PFSK-1 (cell line): ENCODE measurements at regions not wholly inside any gene's neighbourhood (a gene's known extent, or its start where the extent isn't known, plus 50 kb on each side); places are given as distances from the start of the nearest gene placed in this dataset.

Experiments used
- FOXP2 ChIP-seq: optimal IDR thresholded peaks from 2 replicates; pipeline ENCODE3; 2011; ENCODE audit warnings: borderline replicate concordance, control low read depth, inconsistent platforms; ENCODE audit not compliant: insufficient read depth; ENCODE audit errors: extremely low read length, extremely low read depth
- POLR2AphosphoS5 ChIP-seq: IDR thresholded peaks from 2 replicates; pipeline ENCODE4 v1.6.1; 2012; ENCODE audit warnings: low read depth, mild to moderate bottlenecking, control low read depth, low read length, moderate library complexity
- SIN3A ChIP-seq: IDR thresholded peaks from 2 replicates; pipeline ENCODE4 v1.6.1; 2012; ENCODE audit warnings: mild to moderate bottlenecking, low read length, moderate library complexity, borderline replicate concordance; ENCODE audit not compliant: insufficient read depth
- TAF1 ChIP-seq: IDR thresholded peaks from 2 replicates; pipeline ENCODE4 v1.6.1; 2012; ENCODE audit warnings: low read length, control low read depth, borderline replicate concordance; ENCODE audit not compliant: insufficient read depth
- TF ChIP-seq, protein P1 (sequence below), 2 experiments: IDR thresholded peaks; 2 replicates each; pipeline versions ENCODE4 v1.6.1 to v1.8.0; 2011 to 2012; ENCODE audit warnings: low read depth in 2 of 2, low read length in 2 of 2, control low read depth in 1 of 2, inconsistent platforms in 1 of 2, mild to moderate bottlenecking in 1 of 2, moderate library complexity in 1 of 2; ENCODE audit not compliant: insufficient read depth in 1 of 2

DNA sequence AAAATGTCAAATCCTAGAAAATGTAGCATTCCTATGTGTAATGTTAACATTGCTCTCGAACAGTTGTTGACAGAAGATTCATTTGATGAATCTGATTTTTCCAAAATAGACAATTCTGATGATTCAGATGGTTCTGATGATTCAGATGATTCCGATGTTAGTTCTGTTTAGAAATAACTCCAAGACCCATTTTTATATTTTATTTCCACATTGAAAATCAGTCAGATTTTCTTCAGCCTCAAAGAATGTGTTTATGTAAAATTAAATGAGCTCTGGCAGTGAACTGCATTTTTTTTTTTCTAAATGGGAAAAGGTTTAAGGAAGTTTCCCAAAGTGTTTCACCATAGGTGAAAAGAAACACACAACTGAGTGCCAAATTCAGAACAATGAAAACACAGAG lies 136.5 kb downstream of the TSEN15 start:
- no peak for TF ChIP-seq FOXP2
- TF ChIP-seq TAF1, result no peak
- TF ChIP-seq, protein P1, sequence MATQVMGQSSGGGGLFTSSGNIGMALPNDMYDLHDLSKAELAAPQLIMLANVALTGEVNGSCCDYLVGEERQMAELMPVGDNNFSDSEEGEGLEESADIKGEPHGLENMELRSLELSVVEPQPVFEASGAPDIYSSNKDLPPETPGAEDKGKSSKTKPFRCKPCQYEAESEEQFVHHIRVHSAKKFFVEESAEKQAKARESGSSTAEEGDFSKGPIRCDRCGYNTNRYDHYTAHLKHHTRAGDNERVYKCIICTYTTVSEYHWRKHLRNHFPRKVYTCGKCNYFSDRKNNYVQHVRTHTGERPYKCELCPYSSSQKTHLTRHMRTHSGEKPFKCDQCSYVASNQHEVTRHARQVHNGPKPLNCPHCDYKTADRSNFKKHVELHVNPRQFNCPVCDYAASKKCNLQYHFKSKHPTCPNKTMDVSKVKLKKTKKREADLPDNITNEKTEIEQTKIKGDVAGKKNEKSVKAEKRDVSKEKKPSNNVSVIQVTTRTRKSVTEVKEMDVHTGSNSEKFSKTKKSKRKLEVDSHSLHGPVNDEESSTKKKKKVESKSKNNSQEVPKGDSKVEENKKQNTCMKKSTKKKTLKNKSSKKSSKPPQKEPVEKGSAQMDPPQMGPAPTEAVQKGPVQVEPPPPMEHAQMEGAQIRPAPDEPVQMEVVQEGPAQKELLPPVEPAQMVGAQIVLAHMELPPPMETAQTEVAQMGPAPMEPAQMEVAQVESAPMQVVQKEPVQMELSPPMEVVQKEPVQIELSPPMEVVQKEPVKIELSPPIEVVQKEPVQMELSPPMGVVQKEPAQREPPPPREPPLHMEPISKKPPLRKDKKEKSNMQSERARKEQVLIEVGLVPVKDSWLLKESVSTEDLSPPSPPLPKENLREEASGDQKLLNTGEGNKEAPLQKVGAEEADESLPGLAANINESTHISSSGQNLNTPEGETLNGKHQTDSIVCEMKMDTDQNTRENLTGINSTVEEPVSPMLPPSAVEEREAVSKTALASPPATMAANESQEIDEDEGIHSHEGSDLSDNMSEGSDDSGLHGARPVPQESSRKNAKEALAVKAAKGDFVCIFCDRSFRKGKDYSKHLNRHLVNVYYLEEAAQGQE (IDR thresholded peaks at IDR 0.05; ENCODE audit: insufficient read depth in 1 of 2, low read depth in 2 of 2, low read length in 2 of 2), result no peak
- no peak for TF ChIP-seq SIN3A
- TF ChIP-seq POLR2AphosphoS5, result no peak

DNA sequence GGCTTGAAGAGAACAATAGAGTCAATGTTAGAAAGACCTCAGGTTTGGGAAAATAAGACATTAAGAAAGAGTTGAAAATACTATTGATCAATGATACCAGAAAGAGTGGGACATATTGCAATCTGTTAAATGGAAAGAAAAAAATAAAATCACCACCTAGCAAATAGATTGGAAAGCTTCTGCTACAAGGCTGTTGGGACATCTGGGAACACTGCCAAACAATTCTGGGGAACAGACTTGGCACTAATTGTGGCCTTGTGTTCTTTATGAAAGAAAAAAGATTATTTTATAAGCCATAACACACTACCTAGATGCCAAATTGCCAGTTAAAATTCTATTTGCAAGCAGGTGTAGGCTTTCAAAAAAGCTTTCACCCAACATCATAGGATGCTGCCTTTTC lies 137.8 kb downstream of the TSEN15 start:
- TF ChIP-seq FOXP2 (no peak), POLR2AphosphoS5 (no peak), TAF1 (no peak)

DNA sequence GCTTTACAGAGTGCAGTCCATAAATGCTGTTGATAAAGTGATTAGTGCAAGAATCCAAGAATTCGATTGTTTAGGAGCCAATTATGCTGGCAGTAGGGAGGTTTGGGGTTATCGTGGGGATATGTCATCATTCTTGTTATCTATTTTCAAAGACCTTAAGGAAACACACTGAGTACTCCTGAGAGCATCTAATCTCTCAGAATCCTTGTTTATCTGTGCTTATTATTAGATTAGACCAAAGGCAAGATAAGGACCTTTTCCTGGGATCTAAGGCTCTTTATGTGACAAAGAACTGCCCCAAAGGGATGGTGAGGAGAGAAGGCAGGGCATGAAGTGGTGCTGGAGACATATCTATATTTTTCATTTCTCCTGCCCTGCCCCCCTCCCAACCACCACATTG lies 139.1 kb downstream of the TSEN15 start:
- TF ChIP-seq SIN3A (no peak), TAF1 (no peak), POLR2AphosphoS5 (no peak), FOXP2 (no peak)
- TF ChIP-seq, protein P1 (IDR thresholded peaks at IDR 0.05; ENCODE audit: insufficient read depth in 1 of 2, low read depth in 2 of 2, low read length in 2 of 2), result no peak

DNA sequence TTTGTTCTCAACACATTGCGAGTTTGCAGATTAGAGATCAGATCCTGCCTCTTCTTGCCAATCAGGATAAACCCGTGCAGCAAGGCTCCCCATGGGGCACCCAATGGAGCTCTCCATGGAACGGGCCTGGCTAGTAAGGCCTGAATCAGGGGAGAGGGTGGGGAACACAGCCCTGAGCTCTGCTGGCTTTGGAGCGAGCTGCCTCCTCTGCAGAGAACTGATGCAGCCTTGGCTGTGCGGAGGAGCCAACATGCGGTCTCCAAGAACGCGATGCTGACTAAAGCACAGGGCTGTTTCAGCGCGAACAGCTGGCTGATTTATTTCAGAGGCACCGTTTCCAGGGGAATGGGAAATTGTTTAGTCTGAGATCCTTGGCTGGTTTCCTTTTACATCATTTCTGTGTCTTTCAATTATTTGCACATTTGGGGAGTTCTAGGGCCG lies 139.7 kb downstream of the TSEN15 start:
- TF ChIP-seq SIN3A (no peak), FOXP2 (peak; percentile 17)

DNA sequence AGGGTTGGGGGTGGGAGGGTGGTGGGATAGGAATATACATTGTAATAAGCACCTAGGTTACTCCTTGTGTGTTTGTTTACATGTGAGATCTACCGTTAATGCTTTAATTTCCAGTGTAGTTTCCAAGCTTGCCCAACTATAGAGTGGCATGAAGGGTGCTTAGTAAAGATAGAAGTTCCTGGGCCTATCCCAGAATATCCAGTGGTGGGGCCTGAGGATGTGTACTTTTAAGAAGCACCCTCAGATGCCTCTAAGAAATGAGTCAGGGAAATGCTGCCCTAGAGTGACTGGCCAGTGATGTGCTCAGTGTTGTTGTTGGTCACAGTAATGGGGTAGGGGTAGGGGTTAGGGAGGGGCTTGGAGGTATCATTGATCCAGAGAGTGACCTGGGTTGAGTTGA lies 141.3 kb downstream of the TSEN15 start:
- TF ChIP-seq, protein P1 (IDR thresholded peaks at IDR 0.05; ENCODE audit: insufficient read depth in 1 of 2, low read depth in 2 of 2, low read length in 2 of 2), result no peak
- TF ChIP-seq POLR2AphosphoS5, result no peak
- TF ChIP-seq SIN3A, result no peak
- TF ChIP-seq TAF1, result no peak
- TF ChIP-seq FOXP2, result no peak

DNA sequence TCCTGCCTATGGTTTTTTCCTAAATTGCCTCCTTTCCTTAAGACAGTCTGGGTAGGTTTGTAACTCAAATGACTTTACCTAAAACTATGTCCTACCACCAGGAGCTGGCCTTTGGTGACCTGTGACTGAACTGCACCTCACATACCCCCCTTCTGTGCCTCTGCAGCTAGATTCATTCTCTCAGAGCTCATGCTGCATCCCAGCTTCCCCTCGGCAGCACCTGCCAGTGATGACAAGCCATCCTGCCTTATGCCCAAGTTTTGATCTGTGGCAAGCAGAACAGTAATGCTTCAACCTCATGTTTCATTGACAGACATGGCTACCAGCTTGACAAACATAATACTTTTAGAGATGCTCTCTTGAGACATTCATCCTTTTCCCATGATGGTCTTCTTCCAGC lies 141.9 kb downstream of the TSEN15 start:
- TF ChIP-seq FOXP2 (no peak), SIN3A (no peak), TAF1 (no peak), POLR2AphosphoS5 (no peak)
- TF ChIP-seq, protein P1 (IDR thresholded peaks at IDR 0.05; ENCODE audit: insufficient read depth in 1 of 2, low read depth in 2 of 2, low read length in 2 of 2), result no peak
